LHCN-M2 (cell line): ENCODE measurements at regions not wholly inside any gene's neighbourhood (a gene's known extent, or its start where the extent isn't known, plus 50 kb on each side); places are given as distances from the start of the nearest gene placed in this dataset.

ENCODE experiments used
- DNase-seq: peaks from one replicate; pipeline ENCODE4 v3.0.0-alpha.2; 2012; ENCODE audit warnings: low read depth

GRCh38 chr2:223701761-223702160, 99.6 kb upstream of the SCG2 start:
- no peak for DNase-seq

- peak; percentile 30 for DNase-seq
Measured at GRCh38 chr2:223700221-223700620, 98.1 kb upstream of the SCG2 start.

- DNase-seq = no peak
Measured at GRCh38 chr2:223697892-223698645, 95.9 kb upstream of the SCG2 start.

DNA sequence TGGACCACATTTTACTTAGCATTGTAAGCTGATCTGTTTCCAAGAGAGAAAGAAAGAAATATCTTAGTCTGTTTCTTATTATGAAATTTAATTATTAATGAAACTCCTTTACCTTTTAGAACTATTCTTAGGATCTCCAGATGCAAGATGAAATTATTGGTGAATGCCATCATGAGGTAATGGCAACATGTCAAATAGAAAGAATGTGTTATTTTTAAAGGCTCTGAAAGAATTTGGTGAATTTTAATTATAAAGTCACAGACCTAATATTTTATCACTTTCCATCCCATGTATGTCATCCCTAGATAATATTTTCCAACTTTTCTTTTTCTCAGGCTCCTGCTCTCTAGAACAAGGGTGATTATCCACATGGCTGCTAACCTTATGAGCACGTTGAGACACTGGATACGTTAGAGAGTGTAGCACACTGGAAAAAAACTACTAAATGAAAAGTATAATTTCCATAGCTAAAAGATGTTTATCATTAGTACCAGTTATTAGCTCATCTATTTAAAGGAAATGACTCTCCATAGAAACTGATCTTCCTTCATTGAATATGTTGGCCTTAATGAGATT, 95.2 kb upstream of the SCG2 start:
- no peak for DNase-seq

DNA sequence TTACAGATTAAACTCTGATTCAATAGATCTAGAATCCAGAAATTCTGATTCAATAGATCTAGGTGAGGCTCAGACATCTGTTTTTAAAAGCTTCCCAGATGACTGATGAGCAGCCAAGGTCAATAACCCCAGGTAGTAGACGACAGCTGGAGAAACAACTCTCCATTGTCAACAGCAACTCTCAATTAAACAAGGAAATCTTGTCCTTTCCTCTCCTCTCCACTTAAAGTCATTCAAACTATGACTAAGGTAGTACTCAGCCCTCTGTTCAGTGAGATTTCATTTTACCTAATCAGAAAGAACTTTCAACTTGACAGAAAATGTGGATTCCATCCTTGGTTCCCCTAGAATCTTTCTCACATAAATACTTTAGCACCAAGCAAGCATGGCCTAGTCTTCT, 94.6 kb upstream of the SCG2 start:
- peak; percentile 84 for DNase-seq

DNA sequence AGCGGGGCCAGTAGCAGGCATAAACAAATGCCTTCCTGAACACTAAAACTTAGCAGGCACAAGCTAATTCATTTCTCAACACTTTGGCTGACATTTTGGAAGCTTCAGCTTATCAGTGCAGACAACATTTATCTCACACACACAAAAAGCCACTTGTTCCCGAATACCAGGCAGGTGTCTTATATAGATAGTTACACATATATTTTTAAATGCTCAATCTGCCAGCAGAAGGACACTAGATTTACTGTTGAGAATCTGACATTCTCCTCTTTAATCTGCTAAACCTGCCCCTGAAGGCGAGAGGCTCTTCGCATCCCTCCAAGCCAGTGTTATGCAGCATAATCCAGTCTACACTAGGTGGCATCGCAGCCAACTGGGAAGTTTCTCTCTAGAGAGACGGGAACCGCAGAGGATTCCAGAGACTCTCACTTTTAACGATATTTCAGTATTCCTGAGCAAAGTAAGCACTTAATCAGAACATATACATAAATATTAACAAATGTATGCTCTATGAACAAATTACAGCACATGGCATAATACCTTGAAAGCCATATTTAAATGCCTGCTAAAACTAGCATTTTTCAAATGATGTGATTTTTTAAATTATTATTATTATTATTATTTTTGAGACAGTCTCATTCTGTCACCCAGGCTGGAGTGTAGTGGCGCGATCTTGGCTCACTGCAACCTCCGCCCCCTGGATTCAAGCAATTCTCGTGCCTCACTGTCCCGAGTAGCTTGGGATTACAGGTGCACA, 90.2 kb upstream of the SCG2 start:
- DNase-seq = peak; percentile 66

DNA sequence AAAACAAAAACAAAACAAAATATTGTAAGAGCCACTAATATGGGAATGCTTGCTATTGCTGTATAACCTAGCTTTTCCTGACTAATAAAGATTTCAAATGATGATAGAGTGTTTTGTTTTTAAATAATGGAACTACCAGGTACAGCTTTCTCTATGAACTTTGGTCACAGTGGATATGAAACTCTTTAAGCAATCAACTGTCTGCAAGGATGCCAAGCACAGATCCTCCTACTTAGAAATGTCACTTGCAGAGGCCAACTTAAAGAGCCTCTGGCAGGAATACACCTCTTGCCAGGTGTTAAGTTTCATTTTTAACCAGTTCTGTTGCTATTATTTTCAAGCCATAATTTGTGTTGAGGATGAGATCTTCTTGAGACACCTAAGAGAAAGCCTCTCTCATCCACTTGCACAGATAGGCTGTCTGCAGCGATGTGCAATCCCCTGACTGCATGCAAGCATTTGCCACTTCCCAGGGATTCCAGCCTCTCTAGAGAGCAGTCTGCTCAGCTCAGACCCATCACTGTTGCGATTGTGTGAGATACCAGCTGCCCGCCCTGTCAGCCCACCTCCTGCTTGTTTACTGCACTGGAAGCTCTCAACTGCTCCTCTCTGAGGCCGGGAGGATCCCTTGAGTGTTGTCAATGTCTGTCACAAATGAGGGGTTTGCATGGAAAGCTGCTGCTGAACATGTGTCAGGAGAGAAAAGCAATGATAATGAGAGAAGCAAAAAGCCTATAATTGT, 86.1 kb upstream of the SCG2 start:
- DNase-seq = no peak

DNA sequence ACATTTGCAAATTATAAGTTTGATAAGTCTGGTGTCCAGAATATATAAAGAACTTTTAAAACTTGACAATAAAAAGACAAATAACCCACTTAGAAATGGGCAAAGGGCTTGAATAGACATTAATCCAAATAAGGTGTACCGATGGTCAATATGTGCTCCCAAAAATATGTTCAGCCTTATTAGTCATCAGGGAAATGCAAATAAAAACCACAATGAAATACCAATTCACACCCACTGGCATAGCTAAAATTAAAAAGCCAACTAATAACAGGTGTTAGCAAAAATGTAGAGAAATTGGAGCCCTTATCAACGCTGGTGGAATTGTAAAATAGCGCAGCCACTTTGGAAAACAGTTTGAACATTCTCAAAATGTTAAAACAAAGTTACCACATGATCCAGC, 79.0 kb upstream of the SCG2 start:
- peak; percentile 53 for DNase-seq

GRCh38 chr2:223674998-223675609, 72.9 kb upstream of the SCG2 start:
- peak; percentile 51 for DNase-seq

- DNase-seq = peak; percentile 75
Measured at GRCh38 chr2:223669453-223670225, 67.5 kb upstream of the SCG2 start.

DNA sequence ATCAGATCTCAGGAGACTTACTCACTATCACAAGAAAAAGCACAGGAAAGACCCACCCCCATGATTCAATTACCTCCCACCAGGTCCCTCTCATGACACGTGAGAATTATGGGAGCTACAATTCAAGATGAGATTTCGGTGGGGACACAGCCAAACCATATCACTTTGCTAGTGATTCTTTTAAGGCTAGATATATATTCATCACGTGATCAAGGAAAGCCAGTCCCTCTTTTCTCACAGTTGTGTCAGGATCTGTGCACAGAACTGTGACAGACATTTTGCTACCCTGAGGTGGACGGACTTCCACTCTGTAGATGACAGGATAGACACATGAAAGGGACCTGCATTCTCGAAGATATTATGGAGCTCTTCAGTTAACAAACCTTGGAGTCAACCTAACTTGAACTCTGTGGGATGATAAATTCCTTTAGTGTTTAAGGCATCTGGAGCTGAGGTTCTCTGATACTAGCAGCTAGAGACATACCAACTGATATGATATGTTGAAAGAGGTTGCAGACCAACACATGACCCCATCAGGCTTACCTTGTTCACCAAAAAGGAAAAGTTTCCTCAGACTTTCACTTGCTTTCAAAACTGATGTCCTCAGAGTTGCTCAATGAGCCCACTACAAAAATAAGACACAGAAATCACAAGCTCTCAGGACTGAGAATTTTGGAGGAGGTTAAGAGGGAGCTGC, 66.3 kb upstream of the SCG2 start:
- peak; percentile 32 for DNase-seq

GRCh38 chr2:223654384-223654915, 52.3 kb upstream of the SCG2 start:
- no peak for DNase-seq

DNA sequence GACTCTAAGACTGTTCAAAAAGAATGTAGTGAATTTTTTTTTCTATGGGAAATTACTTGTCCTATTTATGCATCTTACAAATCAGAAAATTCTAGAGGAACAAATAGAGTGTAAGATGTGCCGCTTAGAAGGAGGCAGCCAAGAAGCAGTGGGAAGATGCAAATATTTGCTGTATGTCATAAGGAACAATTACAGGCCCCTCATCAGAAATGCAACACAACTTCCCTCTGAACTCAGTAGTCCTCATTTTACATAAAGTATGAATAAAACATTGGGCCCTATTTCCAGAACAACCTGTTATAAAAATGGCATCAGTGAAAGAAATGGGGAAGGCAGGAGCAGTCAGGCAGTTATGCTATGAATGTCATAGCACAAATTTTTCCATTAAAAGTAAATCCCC, 50.7 kb upstream of the SCG2 start:
- no peak for DNase-seq

- no peak for DNase-seq
Measured at GRCh38 chr2:223652122-223652521, 50.0 kb upstream of the SCG2 start.
